HEK293T (cell line): ENCODE measurements at regions not wholly inside any gene's neighbourhood (a gene's known extent, or its start where the extent isn't known, plus 50 kb on each side); places are given as distances from the start of the nearest gene placed in this dataset.

ENCODE experiments used
- ELF4 ChIP-seq: fragments of 450-650 bp; IDR thresholded peaks from 2 replicates; pipeline ENCODE4 v1.6.1; 2017; ENCODE audit warnings: antibody characterized with exemption
- TARDBP ChIP-seq: fragments of 450-650 bp; IDR thresholded peaks from 2 replicates; pipeline ENCODE4 v1.6.1; 2016

DNA sequence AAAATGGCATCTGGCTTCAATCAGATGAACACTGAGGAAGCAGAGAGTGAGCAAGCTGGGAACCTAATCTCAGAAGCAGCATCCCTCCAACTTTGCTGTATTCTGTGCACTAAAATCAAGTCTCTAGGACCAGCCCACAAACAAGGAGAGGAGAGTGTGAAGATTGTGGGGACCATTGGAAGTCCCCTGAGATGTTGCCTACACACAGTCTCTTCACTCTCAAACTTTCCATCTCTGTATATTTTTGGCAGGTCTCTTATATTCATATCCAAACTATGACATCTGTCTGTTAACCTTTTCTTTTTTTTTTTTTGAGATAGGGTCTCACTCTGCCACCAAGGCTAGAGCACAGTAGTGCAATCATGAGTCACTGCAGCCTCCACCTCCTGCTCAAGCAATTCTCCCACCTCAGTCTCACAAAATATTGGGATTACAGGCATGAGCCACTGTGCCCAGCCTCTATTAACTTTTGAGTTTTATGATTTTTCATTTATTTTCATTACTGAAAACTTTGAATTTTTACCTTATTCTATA, 1096.4 kb downstream of the TBC1D22A start:
- no peak for TF ChIP-seq ELF4
- no peak for TF ChIP-seq TARDBP
